HS-5 (cell line): ENCODE measurements at regions not wholly inside any gene's neighbourhood (a gene's known extent, or its start where the extent isn't known, plus 50 kb on each side); places are given as distances from the start of the nearest gene placed in this dataset.

Experiments used
- DNase-seq: peaks from one replicate; pipeline ENCODE4 v3.0.0-alpha.2; 2012; ENCODE audit warnings: low read depth

GRCh38 chr15:39125226-39125625 lies 455.7 kb upstream of the THBS1 start:
- no peak for DNase-seq

- no peak for DNase-seq
These were observed 455.0 kb upstream of the THBS1 start for GRCh38 chr15:39125904-39126303.

DNA sequence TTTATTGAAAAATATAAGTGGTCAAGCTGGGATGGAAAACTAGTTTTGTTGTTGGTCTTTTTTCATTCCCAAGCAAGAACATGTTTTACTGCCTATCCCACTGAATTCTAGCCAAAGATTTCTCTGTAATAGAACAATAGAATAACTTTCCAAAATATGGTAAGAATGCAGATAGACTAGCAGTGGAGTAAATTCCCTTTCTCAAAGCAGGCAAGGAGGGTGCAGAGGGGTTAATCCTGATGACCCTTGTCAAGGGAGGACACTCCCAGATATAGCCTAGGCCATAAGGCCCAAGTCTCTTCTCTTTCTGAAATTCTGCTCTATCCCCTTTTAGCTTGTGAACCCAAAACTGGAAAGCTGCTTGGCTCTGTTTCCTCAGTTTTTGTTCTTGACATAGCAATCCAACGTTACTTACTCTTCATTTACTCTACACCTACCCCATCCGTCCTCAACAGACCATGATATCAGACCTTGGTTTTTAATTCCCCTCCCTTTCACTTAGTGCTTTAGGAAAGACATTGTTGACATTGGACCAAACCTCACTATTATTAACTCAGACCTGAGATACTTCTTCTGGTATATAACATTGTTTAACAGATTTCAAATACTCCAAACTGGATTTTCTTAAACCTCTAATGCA lies 453.6 kb upstream of the THBS1 start:
- DNase-seq: no peak

GRCh38 chr15:39127925-39128617 lies 452.8 kb upstream of the THBS1 start:
- peak; percentile 95 for DNase-seq

DNA sequence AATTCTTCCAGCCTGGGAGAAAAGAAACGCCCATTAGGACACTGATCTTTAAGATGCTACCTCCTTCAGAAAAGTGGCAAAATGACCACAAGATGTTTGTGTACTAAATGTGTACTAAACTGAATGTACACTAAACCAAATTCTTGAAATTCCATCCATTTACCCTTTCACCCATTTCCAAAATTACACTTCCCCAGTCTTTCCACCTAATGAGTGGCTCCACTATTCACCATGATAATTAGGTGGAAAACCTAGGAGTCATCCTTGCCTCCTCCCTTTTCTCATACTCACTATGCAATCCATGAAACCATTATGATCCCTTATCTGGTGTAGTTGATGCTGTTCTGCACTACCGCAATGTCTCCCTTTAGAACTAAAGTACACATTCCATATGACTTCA lies 452.1 kb upstream of the THBS1 start:
- no peak for DNase-seq

- no peak for DNase-seq
These were observed 450.1 kb upstream of the THBS1 start for GRCh38 chr15:39130556-39131379.

- no peak for DNase-seq
These were observed 449.3 kb upstream of the THBS1 start for GRCh38 chr15:39131609-39132008.

GRCh38 chr15:39132070-39132469 lies 448.8 kb upstream of the THBS1 start:
- no peak for DNase-seq

DNA sequence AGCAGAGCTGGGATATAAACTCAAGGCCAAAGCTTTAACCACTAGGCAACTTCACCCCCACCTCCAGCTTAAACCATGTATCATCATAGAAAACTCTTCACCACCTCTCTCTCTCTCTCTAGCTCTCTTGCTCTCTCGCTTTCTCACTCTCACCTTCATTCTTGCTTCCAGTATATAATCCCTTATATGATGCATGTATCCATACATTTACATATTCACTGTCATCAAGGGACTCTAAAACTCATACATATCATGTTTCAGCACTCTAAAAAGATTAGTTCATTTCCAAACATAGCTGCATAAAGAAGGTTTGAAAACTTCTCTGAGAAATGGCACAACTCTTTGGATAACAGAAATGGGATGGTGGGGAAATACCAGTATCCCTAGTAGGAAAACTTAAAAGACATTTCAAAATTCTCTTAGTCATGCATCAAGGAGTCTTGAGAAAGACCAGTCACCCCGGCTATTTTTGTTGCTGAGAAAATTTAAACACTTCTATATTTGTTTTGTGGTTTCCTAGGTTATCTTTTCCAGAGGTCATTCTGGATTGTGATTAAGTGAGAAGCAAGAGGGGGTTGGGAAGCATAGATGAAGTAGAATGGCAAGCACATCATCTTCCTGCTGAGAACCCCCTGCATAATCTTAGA lies 447.8 kb upstream of the THBS1 start:
- DNase-seq: no peak

DNA sequence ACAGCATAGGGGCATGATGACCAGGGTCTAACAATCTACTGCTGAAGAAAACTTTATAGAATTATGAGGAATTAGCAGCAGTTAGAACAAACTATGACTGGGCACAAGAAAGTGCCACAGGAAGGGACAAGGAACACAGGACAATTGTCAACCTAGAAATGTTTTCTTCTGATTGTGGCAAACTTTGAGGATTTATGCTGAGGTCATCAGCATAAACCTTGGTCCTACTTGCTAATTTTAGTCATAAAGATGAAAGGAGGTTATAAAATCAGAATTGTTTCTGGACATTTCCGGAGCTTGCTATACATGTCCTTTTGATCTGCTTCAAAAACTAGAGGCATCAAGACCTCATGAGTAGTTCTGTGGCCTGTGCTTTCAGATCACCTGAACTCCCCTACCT lies 446.6 kb upstream of the THBS1 start:
- no peak for DNase-seq

- DNase-seq: peak; percentile 81
These were observed 444.9 kb upstream of the THBS1 start for GRCh38 chr15:39135989-39136388.

GRCh38 chr15:39139431-39140059 lies 441.3 kb upstream of the THBS1 start:
- no peak for DNase-seq

- DNase-seq: peak; percentile 74
These were observed 440.7 kb upstream of the THBS1 start for GRCh38 chr15:39140060-39140604.

GRCh38 chr15:39142500-39142899 lies 438.4 kb upstream of the THBS1 start:
- DNase-seq: no peak

DNA sequence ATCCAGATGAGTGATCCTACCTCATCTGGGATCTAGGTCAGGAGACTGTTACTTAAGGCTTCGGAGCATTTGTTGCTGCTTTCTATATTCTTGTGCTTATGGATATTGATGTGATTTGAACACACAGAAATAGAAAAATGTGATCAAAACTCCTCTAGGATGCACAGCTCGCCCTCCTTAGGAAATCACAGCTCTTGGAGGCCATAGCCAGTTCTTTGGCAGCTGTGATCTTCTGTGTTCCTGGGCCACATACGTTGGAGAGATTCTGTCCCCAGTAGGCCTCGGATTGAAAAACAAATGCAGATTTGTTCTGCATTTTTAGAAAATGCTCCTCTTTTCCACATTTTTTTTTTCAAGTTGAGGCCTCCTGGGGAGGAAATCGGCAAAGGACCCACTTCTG lies 437.4 kb upstream of the THBS1 start:
- no peak for DNase-seq

- no peak for DNase-seq
These were observed 436.8 kb upstream of the THBS1 start for GRCh38 chr15:39144051-39144450.

DNA sequence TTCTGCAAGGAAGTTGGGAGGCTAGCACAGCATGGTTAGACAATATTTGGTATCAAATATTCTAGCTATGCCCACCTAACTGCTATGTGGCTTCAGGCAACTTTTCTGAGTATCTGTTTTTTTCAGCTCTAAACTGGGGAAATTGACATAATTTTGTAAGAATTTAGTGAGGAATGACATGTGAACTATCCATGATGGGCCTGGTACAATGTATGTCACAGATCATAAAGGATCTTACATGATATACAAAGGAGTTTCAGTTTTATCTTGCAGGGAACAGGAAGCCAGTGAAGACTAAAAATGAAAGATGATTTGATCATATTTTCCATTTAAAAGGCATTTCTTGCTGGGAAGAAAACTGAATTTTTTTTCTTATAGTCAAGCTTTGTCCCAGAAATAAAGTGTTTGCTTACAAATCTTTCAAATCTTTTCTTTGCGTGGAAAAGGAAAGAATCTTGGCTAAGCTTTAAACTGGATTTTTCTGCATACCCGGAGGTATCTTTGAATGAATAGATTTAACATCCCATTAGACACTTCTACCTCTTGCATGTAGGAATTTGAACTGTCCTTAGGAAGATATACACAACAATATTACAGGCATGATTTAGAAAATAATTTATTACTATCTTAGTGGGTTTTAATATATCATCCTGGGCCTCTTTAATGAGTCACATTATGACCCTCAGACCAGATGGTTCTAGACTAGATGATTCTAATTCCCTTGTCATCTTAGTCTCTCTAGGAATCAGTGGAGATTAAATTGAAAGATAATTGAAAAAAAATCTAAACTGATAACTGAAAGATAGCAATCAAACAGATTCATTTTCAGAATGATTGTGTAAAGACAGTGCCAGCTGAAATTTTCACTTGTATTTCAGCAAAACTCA lies 436.0 kb upstream of the THBS1 start:
- no peak for DNase-seq

- DNase-seq: no peak
These were observed 434.8 kb upstream of the THBS1 start for GRCh38 chr15:39145854-39146625.

GRCh38 chr15:39149636-39150150 lies 431.2 kb upstream of the THBS1 start:
- no peak for DNase-seq

DNA sequence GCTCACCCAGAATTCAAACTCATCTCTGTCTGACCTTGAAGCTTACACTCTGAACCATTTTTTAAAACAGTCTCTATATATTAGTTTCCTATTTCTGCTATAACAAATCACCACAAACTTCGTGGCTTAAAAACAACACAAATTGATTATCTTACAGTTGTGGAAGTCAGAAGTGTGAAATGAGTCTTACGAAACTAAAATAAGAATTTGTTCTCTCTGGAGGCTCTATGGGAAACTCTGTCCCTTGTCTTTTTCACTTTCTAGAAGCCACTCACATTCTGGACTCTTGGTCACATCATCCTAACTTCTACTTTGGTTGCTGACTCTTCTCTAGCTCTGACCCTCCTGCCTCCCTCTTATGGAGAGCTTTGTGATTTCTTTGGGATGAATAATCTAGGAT lies 429.3 kb upstream of the THBS1 start:
- DNase-seq: no peak
